ENCODE measurements at regions not wholly inside any gene's neighbourhood (a gene's known extent, or its start where the extent isn't known, plus 50 kb on each side); places are given as distances from the start of the nearest gene placed in this dataset.

DNA sequence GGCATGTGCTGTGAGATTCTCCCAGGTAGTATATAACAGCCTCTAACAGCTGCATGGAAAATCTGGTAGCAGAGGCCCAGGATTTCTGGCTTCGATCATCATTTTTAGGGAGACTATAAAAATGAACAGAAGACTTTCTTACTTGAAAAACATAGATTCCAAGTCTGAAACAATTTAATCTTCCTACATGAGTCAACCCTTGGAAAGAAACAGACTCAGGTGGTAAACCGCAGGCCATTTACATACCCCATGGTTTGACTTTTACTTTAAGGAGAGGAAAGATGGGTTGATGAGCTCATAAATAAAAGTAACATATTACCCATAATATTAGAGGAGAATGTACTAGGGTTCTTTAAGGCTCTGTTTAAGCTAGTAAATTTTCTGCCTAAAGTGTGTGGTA lies 121.6 kb downstream of the CYSLTR2 start:
- TF ChIP-seq POLR2A (IDR thresholded peaks at IDR 0.05) = no peak
- TF ChIP-seq, protein P1, sequence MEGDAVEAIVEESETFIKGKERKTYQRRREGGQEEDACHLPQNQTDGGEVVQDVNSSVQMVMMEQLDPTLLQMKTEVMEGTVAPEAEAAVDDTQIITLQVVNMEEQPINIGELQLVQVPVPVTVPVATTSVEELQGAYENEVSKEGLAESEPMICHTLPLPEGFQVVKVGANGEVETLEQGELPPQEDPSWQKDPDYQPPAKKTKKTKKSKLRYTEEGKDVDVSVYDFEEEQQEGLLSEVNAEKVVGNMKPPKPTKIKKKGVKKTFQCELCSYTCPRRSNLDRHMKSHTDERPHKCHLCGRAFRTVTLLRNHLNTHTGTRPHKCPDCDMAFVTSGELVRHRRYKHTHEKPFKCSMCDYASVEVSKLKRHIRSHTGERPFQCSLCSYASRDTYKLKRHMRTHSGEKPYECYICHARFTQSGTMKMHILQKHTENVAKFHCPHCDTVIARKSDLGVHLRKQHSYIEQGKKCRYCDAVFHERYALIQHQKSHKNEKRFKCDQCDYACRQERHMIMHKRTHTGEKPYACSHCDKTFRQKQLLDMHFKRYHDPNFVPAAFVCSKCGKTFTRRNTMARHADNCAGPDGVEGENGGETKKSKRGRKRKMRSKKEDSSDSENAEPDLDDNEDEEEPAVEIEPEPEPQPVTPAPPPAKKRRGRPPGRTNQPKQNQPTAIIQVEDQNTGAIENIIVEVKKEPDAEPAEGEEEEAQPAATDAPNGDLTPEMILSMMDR (IDR thresholded peaks at IDR 0.05) = no peak
- Histone ChIP-seq H3K9me3 (peaks cover 0 to 6% (median 2%) of the 10 kb centered on the region in 3 donors), H3K4me3 (no peak overlapping the region), H3K27ac (no peak overlapping the region), H3K4me1 (no peaks in the 10 kb centered on the region), H3K27me3 (no peaks in the 10 kb centered on the region), H3K36me3 (no peaks in the 10 kb centered on the region)
- no peak for DNase-seq
- 89 to 94% methylated on average over 2 of the region's 2 CpGs for WGBS, 2 donors
- intact Hi-C loops (cut with DNase I) = no loop called here

DNA sequence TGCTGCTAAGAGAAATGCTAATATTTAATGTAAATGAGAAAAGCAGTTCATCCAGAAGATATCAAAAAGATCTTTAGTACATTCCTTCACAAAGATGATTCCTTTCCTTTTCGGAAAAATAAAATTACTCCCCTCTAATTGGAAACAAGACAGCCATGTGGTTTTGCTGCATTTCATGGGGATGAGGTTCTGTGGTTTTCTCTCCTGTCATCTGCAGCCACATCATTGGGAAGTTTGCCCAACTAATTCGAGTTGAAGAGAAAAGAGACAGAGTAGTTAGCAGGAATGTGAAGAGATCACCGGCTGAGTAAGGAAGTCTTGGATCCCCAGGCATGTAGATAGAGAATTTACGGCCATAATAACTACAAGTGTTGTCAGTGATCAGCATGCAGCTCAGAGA lies 122.1 kb downstream of the CYSLTR2 start:
- DNase-seq = no peak
- Histone ChIP-seq H3K36me3 (no peaks in the 10 kb centered on the region), H3K27ac (no peak overlapping the region), H3K4me1 (no peaks in the 10 kb centered on the region), H3K4me3 (no peak overlapping the region), H3K27me3 (no peaks in the 10 kb centered on the region), H3K9me3 (peaks cover 0 to 11% (median 8%) of the 10 kb centered on the region in 3 donors)
- intact Hi-C loops (cut with DNase I) = no loop called here
- TF ChIP-seq, protein P1 (IDR thresholded peaks at IDR 0.05) = no peak
- no peak for TF ChIP-seq POLR2A (IDR thresholded peaks at IDR 0.05)
- 64 to 66% methylated on average over 4 of the region's 4 CpGs for WGBS, 2 donors

DNA sequence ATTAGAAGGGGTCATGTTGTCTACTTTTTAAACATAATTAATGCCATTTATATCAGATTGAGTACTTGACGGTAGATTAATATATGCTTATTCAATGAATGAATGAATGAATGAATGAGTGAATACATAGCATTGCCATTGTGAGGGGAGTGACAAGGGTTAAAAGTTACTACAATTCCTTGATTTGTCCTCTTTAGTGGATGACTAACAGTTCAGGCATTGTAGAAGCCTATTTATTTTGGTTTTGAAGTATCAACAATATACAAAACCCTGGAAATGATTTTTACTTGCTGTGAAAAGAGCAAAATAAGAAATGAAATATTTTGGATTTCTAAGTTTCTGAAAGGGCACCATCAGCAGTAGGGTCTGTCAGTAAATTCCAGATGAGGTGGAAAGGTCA lies 122.7 kb downstream of the CYSLTR2 start:
- Histone ChIP-seq H3K9me3 (peaks cover 0 to 17% (median 14%) of the 10 kb centered on the region in 3 donors), H3K4me1 (no peaks in the 10 kb centered on the region), H3K27ac (no peak overlapping the region), H3K36me3 (no peaks in the 10 kb centered on the region), H3K4me3 (no peak overlapping the region), H3K27me3 (no peaks in the 10 kb centered on the region)
- TF ChIP-seq POLR2A (IDR thresholded peaks at IDR 0.05) = no peak
- TF ChIP-seq, protein P1 (IDR thresholded peaks at IDR 0.05) = no peak
- WGBS, 2 donors = 89 to 91% methylated on average over 1 of the region's 1 CpG
- DNase-seq = no peak
- intact Hi-C loops (cut with DNase I) = no loop called here

DNA sequence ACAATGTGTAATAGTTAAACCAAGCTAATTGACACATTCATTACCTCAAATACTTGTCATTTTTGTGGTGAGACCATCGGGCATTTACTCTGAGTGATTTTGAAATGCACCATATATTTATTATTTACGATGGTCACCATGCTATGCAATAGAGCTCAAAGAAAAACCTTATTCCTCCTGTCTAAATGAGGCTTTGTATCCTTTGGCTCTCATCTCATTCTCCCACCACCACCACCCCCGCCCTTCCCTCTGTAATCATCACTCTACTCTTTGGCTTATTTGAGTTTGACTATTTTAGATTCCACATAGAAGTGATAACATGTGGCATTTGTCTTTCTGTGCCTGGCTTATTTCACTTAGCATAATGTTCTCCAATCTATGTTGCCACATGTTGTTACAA lies 124.9 kb downstream of the CYSLTR2 start:
- no peaks in the 10 kb centered on the region for H3K36me3 ChIP-seq
- TF ChIP-seq, protein P1 (IDR thresholded peaks at IDR 0.05) = no peak
- no peak for TF ChIP-seq POLR2A (IDR thresholded peaks at IDR 0.05)
- 66 to 70% methylated on average over 3 of the region's 3 CpGs for WGBS, 2 donors
- DNase-seq = no peak
- H3K27ac ChIP-seq = no peak overlapping the region
- H3K27me3 ChIP-seq = no peaks in the 10 kb centered on the region
- no peak overlapping the region for H3K4me3 ChIP-seq
- H3K9me3 ChIP-seq = peaks cover 0 to 19% (median 14%) of the 10 kb centered on the region in 3 donors
- intact Hi-C loops (cut with DNase I) = no loop called here
- H3K4me1 ChIP-seq = no peaks in the 10 kb centered on the region

DNA sequence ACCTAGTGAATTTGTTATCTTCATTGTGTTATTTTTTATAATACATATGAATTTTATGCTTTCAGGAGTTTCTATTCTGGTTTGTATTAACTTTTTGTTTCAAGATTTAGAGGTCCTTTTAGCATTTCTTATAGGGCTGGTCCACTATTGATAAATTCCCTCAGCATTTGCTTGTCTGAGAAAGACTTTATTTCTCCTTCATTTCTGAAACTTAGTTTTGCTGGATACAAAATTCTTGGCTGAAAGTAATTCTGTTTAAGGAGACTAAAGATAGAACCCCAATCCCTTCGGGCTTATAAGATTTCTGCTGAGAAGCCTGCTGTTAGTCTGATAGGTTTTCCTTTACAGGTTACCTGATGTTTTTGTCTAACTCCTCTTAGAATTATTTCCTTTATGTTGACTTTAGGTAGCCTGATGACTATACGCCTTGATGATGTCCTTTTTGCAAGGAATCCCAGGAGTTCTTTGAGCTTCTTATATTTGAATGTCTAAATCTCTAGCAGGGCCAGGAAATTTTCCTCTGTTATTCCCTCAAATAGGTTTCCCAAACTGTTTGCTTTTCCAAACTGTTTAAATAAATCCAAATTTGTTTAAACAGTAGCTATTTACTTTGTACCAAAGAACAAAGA lies 127.1 kb downstream of the CYSLTR2 start:
- Histone ChIP-seq H3K27ac (no peak overlapping the region), H3K9me3 (peaks cover 0 to 19% (median 14%) of the 10 kb centered on the region in 3 donors), H3K4me3 (no peak overlapping the region), H3K4me1 (no peaks in the 10 kb centered on the region), H3K36me3 (no peaks in the 10 kb centered on the region), H3K27me3 (no peaks in the 10 kb centered on the region)
- no peak for DNase-seq
- 53 to 88% methylated on average over 2 of the region's 2 CpGs for WGBS, 2 donors
- intact Hi-C loops (cut with DNase I) = no loop called here
- TF ChIP-seq POLR2A (IDR thresholded peaks at IDR 0.05) = no peak
- TF ChIP-seq, protein P1 (IDR thresholded peaks at IDR 0.05) = no peak
